HS-27A (cell line): ENCODE measurements at regions not wholly inside any gene's neighbourhood (a gene's known extent, or its start where the extent isn't known, plus 50 kb on each side); places are given as distances from the start of the nearest gene placed in this dataset.
"Not testable (repeated sequence)": the region's sequence is repeated elsewhere in the genome, so short reads cannot be mapped to it uniquely, and the experiment has no call there.

Source experiments
- DNase-seq: peaks from one replicate; pipeline ENCODE4 v3.0.0-alpha.2; 2012; ENCODE audit warnings: low read depth, missing footprints

GRCh38 chr7:149604521-149604920 lies 106.9 kb upstream of the ZNF746 start:
- DNase-seq, result no peak

GRCh38 chr7:149600669-149601330 lies 103.2 kb upstream of the ZNF746 start:
- not testable (repeated sequence) for DNase-seq

- no peak for DNase-seq
Measured at GRCh38 chr7:149599636-149600206, 102.1 kb upstream of the ZNF746 start.

- DNase-seq, result no peak
Measured at GRCh38 chr7:149598721-149599308, 101.2 kb upstream of the ZNF746 start.

GRCh38 chr7:149597789-149598188 lies 100.2 kb upstream of the ZNF746 start:
- not testable (repeated sequence) for DNase-seq

- DNase-seq, result no peak
Measured at GRCh38 chr7:149595541-149595940, 97.9 kb upstream of the ZNF746 start.

- DNase-seq, result no peak
Measured at GRCh38 chr7:149595078-149595477, 97.5 kb upstream of the ZNF746 start.

- DNase-seq, result no peak
Measured at GRCh38 chr7:149588930-149589329, 91.3 kb upstream of the ZNF746 start.

- no peak for DNase-seq
Measured at GRCh38 chr7:149586646-149587645, 89.3 kb upstream of the ZNF746 start.

- DNase-seq, result no peak
Measured at GRCh38 chr7:149584530-149584929, 86.9 kb upstream of the ZNF746 start.

- DNase-seq, result no peak
Measured at GRCh38 chr7:149584009-149584408, 86.4 kb upstream of the ZNF746 start.

GRCh38 chr7:149580328-149580727 lies 82.7 kb upstream of the ZNF746 start:
- DNase-seq, result no peak

- DNase-seq, result not testable (repeated sequence)
Measured at GRCh38 chr7:149579365-149579764, 81.8 kb upstream of the ZNF746 start.

- not testable (repeated sequence) for DNase-seq
Measured at GRCh38 chr7:149574428-149574827, 76.8 kb upstream of the ZNF746 start.

- no peak for DNase-seq
Measured at GRCh38 chr7:149573519-149573918, 75.9 kb upstream of the ZNF746 start.

GRCh38 chr7:149572920-149573319 lies 75.3 kb upstream of the ZNF746 start:
- DNase-seq, result not testable (repeated sequence)

- no peak for DNase-seq
Measured at GRCh38 chr7:149570784-149571183, 73.2 kb upstream of the ZNF746 start.

- no peak for DNase-seq
Measured at GRCh38 chr7:149569726-149570422, 72.3 kb upstream of the ZNF746 start.

GRCh38 chr7:149569025-149569725 lies 71.6 kb upstream of the ZNF746 start:
- no peak for DNase-seq

GRCh38 chr7:149568218-149568617 lies 70.6 kb upstream of the ZNF746 start:
- no peak for DNase-seq

GRCh38 chr7:149566103-149566502 lies 68.5 kb upstream of the ZNF746 start:
- DNase-seq, result no peak
